AG10803 (cell line): ENCODE measurements at regions not wholly inside any gene's neighbourhood (a gene's known extent, or its start where the extent isn't known, plus 50 kb on each side); places are given as distances from the start of the nearest gene placed in this dataset.

Source experiments
- DNase-seq: peaks from one replicate; pipeline ENCODE4 v3.0.0; 2010; ENCODE audit warnings: low read depth
- H3K4me3 ChIP-seq: 2 replicates; pipeline ENCODE4 v1.5.1; 2011; ENCODE audit warnings: mild to moderate bottlenecking, low read length, control low read depth
- CTCF ChIP-seq: conservative IDR thresholded peaks from 2 replicates; pipeline ENCODE4 v1.5.1; 2011; ENCODE audit warnings: mild to moderate bottlenecking, low read length, control low read depth, inconsistent platforms

GRCh38 chr4:64158648-64159326 is 250.5 kb downstream of the TECRL start:
- H3K4me3 ChIP-seq = peak overlapping the region; percentile 28
- TF ChIP-seq CTCF = peak; percentile 72
- peak; percentile 47 for DNase-seq

- TF ChIP-seq CTCF = no peak
- no peak overlapping the region for H3K4me3 ChIP-seq
- DNase-seq = no peak
Observed at GRCh38 chr4:64157397-64157796, 251.9 kb downstream of the TECRL start.

- DNase-seq = no peak
- no peak overlapping the region for H3K4me3 ChIP-seq
- no peak for TF ChIP-seq CTCF
Observed at GRCh38 chr4:64156253-64156652, 253.0 kb downstream of the TECRL start.

- TF ChIP-seq CTCF = no peak
- no peak overlapping the region for H3K4me3 ChIP-seq
- DNase-seq = no peak
Observed at GRCh38 chr4:64146030-64146429, 263.2 kb downstream of the TECRL start.

- DNase-seq = no peak
- H3K4me3 ChIP-seq = no peak overlapping the region
- TF ChIP-seq CTCF = no peak
Observed at GRCh38 chr4:64144994-64145393, 264.3 kb downstream of the TECRL start.

GRCh38 chr4:64130907-64131306 is 278.3 kb downstream of the TECRL start:
- no peak for TF ChIP-seq CTCF

GRCh38 chr4:64125354-64125753 is 283.9 kb downstream of the TECRL start:
- no peak for DNase-seq
- TF ChIP-seq CTCF = no peak
- no peak overlapping the region for H3K4me3 ChIP-seq

More at GRCh38 chr4:64130907-64131306, 278.3 kb downstream of the TECRL start:
- H3K4me3 ChIP-seq = no peak overlapping the region
- DNase-seq = no peak
